Naive thymus-derived CD4-positive, alpha-beta T cell (primary cell): ENCODE measurements at regions not wholly inside any gene's neighbourhood (a gene's known extent, or its start where the extent isn't known, plus 50 kb on each side); places are given as distances from the start of the nearest gene placed in this dataset.

ENCODE experiments used
- ATAC-seq: fragments of 150-1000 bp; cut with Tn5 transposase; 2 replicates; pipeline ENCODE4 v1.10.0; 2021; ENCODE audit warnings: mild to moderate bottlenecking, moderate library complexity
- CTCF ChIA-PET: fragments of 350-600 bp; sonication (Branson Sonifier 250); formaldehyde crosslinking; loops from one replicate; lab custom pipeline; 2021; ENCODE audit warnings: antibody characterized with exemption; lab: Charles Lee
- POLR2A ChIA-PET: fragments of 350-600 bp; sonication (Branson Sonifier 250); formaldehyde crosslinking; loops from one replicate; lab custom pipeline; 2021; ENCODE audit warnings: antibody characterized with exemption, inconsistent platforms; lab: Charles Lee
- DNase-seq, 9 donors: peaks; one replicate each; pipeline versions ENCODE4 v3.0.0 to v3.0.0-alpha.2; 2020 to 2022; ENCODE audit warnings: mixed read lengths in 1 of 9
- H3K27ac ChIP-seq: one replicate; pipeline ENCODE4 v1.7.0; 2013; ENCODE audit warnings: mild to moderate bottlenecking, low read depth, low read length, moderate library complexity
- H3K27me3 ChIP-seq, 2 donors: one replicate each; pipeline ENCODE4 v1.7.0; 2013; ENCODE audit warnings: low read length in 2 of 2, mild to moderate bottlenecking in 2 of 2, moderate library complexity in 2 of 2; ENCODE audit not compliant: control insufficient read depth in 2 of 2, insufficient read depth in 2 of 2
- H3K36me3 ChIP-seq, 3 experiments: 1 replicate in 2 of 3; 2 replicates in 1 of 3; pipeline ENCODE4 v1.7.0; 2013; ENCODE audit warnings: low read length in 3 of 3, mild to moderate bottlenecking in 3 of 3, moderate library complexity in 1 of 3; ENCODE audit not compliant: insufficient read depth in 3 of 3, control insufficient read depth in 2 of 3
- H3K4me1 ChIP-seq, 2 donors: one replicate each; pipeline ENCODE4 v1.7.0; 2013; ENCODE audit warnings: low read length in 2 of 2, mild to moderate bottlenecking in 2 of 2, moderate library complexity in 1 of 2; ENCODE audit not compliant: control insufficient read depth in 2 of 2, insufficient read depth in 2 of 2
- H3K4me3 ChIP-seq: 2 replicates; pipeline ENCODE4 v1.7.0; 2013; ENCODE audit warnings: mild to moderate bottlenecking, low read length
- H3K9me3 ChIP-seq, 3 experiments: 1 replicate in 2 of 3; 2 replicates in 1 of 3; pipeline ENCODE4 v1.7.0; 2013; ENCODE audit warnings: low read length in 3 of 3; ENCODE audit not compliant: control insufficient read depth in 2 of 3
- H3K27ac Mint-ChIP-seq, 9 donors: one replicate each; pipeline ENCODE4 v1.8.0; 2020 to 2022; ENCODE audit warnings: mixed read lengths in 9 of 9, mild to moderate bottlenecking in 8 of 9, moderate library complexity in 5 of 9, inconsistent platforms in 2 of 9
- H3K27me3 Mint-ChIP-seq, 5 donors: one replicate each; pipeline ENCODE4 v1.8.0; 2021 to 2022; ENCODE audit warnings: mixed read lengths in 5 of 5, mild to moderate bottlenecking in 1 of 5
- H3K36me3 Mint-ChIP-seq, 5 donors: one replicate each; pipeline ENCODE4 v1.8.0; 2020 to 2022; ENCODE audit warnings: mixed read lengths in 5 of 5, mild to moderate bottlenecking in 3 of 5, inconsistent platforms in 1 of 5
- H3K4me1 Mint-ChIP-seq, 7 donors: one replicate each; pipeline ENCODE4 v1.8.0; 2020 to 2022; ENCODE audit warnings: mixed read lengths in 7 of 7, mild to moderate bottlenecking in 3 of 7, inconsistent platforms in 1 of 7
- H3K4me3 Mint-ChIP-seq, 10 donors: one replicate each; pipeline ENCODE4 v1.8.0; 2020 to 2022; ENCODE audit warnings: mild to moderate bottlenecking in 10 of 10, mixed read lengths in 10 of 10, moderate library complexity in 6 of 10, inconsistent platforms in 2 of 10
- H3K9me3 Mint-ChIP-seq, 11 donors: one replicate each; pipeline ENCODE4 v1.8.0; 2020 to 2022; ENCODE audit warnings: mixed read lengths in 11 of 11, mild to moderate bottlenecking in 4 of 11, inconsistent platforms in 1 of 11, moderate library complexity in 1 of 11
- intact Hi-C, 2 donors: fragments of 100-400 bp; cut with micrococcal nuclease; formaldehyde crosslinking; loops; one replicate each; pipeline ENCODE4 v1.15.1; 2023

GRCh38 chr13:63209330-63210017 is 1793.8 kb upstream of the PCDH20 start:
- POLR2A ChIA-PET: no interaction called here

GRCh38 chr13:63208826-63209225 is 1793.2 kb upstream of the PCDH20 start:
- no peak for DNase-seq
- CTCF ChIA-PET: no interaction called here
- Mint-ChIP-seq H3K9me3 (peaks cover 0 to 16% (median 2%) of the 10 kb centered on the region in 11 donors), H3K27ac (no peak overlapping the region), H3K4me1 (no peaks in the 10 kb centered on the region), H3K36me3 (no peaks in the 10 kb centered on the region), H3K27me3 (no peaks in the 10 kb centered on the region), H3K4me3 (no peak overlapping the region)
- Histone ChIP-seq H3K27ac (no peak overlapping the region), H3K9me3 (no peaks in the 10 kb centered on the region), H3K36me3 (no peaks in the 10 kb centered on the region), H3K4me1 (no peaks in the 10 kb centered on the region), H3K4me3 (no peak overlapping the region), H3K27me3 (no peaks in the 10 kb centered on the region)
- POLR2A ChIA-PET: no interaction called here
- ATAC-seq: no peak
- intact Hi-C loops: no loop called here

More at GRCh38 chr13:63209330-63210017, 1793.8 kb upstream of the PCDH20 start:
- no peaks in the 10 kb centered on the region for H3K4me1 ChIP-seq
- Mint-ChIP-seq H3K36me3 (no peaks in the 10 kb centered on the region), H3K4me1 (no peaks in the 10 kb centered on the region), H3K27me3 (no peaks in the 10 kb centered on the region), H3K9me3 (peaks cover 0 to 16% (median 6%) of the 10 kb centered on the region in 11 donors), H3K27ac (no peak overlapping the region), H3K4me3 (no peak overlapping the region)
- no peak overlapping the region for H3K4me3 ChIP-seq
- CTCF ChIA-PET: no interaction called here
- no peak overlapping the region for H3K27ac ChIP-seq
- DNase-seq: no peak
- no peaks in the 10 kb centered on the region for H3K9me3 ChIP-seq
- no peaks in the 10 kb centered on the region for H3K36me3 ChIP-seq
- no peaks in the 10 kb centered on the region for H3K27me3 ChIP-seq
- intact Hi-C loops: no loop called here
- no peak for ATAC-seq

DNA sequence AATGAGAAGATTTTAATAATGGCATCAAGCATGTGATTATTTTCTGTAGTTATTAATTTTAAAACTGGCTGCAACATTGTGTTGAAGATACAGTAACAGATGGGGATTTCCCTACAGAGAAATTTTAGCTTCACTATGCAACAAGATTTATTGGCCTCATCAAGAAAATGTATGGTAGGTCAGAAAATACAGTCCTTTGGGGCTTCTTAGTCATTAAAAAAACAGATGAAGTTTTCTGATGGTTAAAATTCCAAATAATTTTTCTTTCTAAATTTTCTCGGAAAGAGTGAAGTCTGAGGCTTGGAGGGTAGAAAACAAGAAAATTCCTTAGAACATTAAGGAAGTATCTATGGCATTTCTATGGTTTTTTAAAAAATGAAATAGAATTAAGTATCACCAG is 1790.8 kb upstream of the PCDH20 start:
- Histone ChIP-seq H3K27ac (no peak overlapping the region), H3K27me3 (no peaks in the 10 kb centered on the region), H3K4me1 (no peaks in the 10 kb centered on the region), H3K4me3 (no peak overlapping the region), H3K9me3 (no peaks in the 10 kb centered on the region), H3K36me3 (no peaks in the 10 kb centered on the region)
- intact Hi-C loops: no loop called here
- DNase-seq: no peak
- Mint-ChIP-seq H3K36me3 (no peaks in the 10 kb centered on the region), H3K27ac (no peak overlapping the region), H3K4me1 (no peaks in the 10 kb centered on the region), H3K27me3 (no peaks in the 10 kb centered on the region), H3K9me3 (peaks cover 0 to 16% (median 2%) of the 10 kb centered on the region in 11 donors), H3K4me3 (no peak overlapping the region)
- CTCF ChIA-PET: no interaction called here
- POLR2A ChIA-PET: no interaction called here
- ATAC-seq: no peak

- ChIA-PET CTCF (no interaction called here), POLR2A (no interaction called here)
- Histone ChIP-seq H3K36me3 (no peaks in the 10 kb centered on the region), H3K9me3 (no peaks in the 10 kb centered on the region), H3K27me3 (no peaks in the 10 kb centered on the region), H3K27ac (no peak overlapping the region), H3K4me3 (no peak overlapping the region), H3K4me1 (no peaks in the 10 kb centered on the region)
- no peak overlapping the region for H3K4me3 Mint-ChIP-seq
- no peaks in the 10 kb centered on the region for H3K36me3 Mint-ChIP-seq
- H3K9me3 Mint-ChIP-seq: peaks cover 0 to 21% (median 1%) of the 10 kb centered on the region in 11 donors
- DNase-seq (no peak), ATAC-seq (no peak)
- intact Hi-C loops: no loop called here
- peaks cover 0 to 2% (median 0%) of the 10 kb centered on the region in 7 donors for H3K4me1 Mint-ChIP-seq
- no peak overlapping the region for H3K27ac Mint-ChIP-seq
- no peaks in the 10 kb centered on the region for H3K27me3 Mint-ChIP-seq
Measured at GRCh38 chr13:63201493-63201892, 1785.8 kb upstream of the PCDH20 start.

- no peak for ATAC-seq
- H3K4me3 Mint-ChIP-seq: no peak overlapping the region
- Histone ChIP-seq H3K9me3 (no peaks in the 10 kb centered on the region), H3K4me1 (no peaks in the 10 kb centered on the region), H3K4me3 (no peak overlapping the region), H3K27me3 (no peaks in the 10 kb centered on the region), H3K27ac (no peak overlapping the region), H3K36me3 (no peaks in the 10 kb centered on the region)
- H3K4me1 Mint-ChIP-seq: peaks cover 0 to 2% (median 0%) of the 10 kb centered on the region in 7 donors
- peaks cover 0 to 18% (median 3%) of the 10 kb centered on the region in 11 donors for H3K9me3 Mint-ChIP-seq
- H3K36me3 Mint-ChIP-seq: no peaks in the 10 kb centered on the region
- no peak for DNase-seq
- H3K27me3 Mint-ChIP-seq: no peaks in the 10 kb centered on the region
- ChIA-PET POLR2A (no interaction called here), CTCF (interaction anchor here (0.7 kb wide), 1 partner anchor 35 kb away, joined by 3 read pairs; no protein-coding TSS in a partner anchor)
- H3K27ac Mint-ChIP-seq: no peak overlapping the region
- intact Hi-C loops: no loop called here
Measured at GRCh38 chr13:63199508-63199907, 1783.9 kb upstream of the PCDH20 start.

DNA sequence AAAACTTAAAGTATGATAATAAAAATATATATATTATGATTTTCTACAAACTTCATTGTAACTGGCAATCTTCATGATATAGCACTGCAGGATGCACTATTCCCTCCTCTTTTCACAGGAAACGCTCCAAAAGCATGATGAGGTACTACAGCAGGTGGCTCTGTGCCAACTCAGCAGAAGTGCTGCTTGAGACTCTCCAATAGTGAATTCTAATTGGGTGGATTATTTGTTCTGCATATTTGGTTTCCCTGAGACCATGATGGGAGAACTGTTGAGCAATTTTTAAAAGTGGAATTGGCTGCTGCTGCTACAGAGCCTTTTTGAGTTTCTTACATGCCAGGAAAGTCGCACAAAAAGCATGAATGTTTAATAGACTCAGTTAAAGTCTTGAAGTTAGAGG is 1782.4 kb upstream of the PCDH20 start:
- CTCF ChIA-PET: no interaction called here
- H3K27ac Mint-ChIP-seq: no peak overlapping the region
- no peak for ATAC-seq

DNA sequence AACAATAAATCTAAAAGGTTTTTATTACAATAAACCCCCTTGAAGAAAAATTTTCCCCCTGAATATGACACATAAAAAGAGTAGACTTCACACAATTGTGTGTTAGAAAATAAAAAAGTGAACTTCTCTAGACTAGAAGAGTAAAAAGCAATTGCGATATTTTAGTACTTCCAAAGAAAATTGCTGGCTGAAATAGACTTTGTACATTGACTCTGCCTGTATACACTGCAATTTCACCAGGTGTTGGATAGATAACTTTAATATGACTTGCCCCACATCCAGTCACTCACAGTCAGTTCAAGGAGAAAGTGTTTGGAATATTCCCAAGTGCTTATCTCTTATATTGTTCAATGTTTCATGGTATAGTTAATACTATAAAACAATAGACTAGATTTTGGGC is 1780.1 kb upstream of the PCDH20 start:
- POLR2A ChIA-PET: no interaction called here
- no peak for ATAC-seq
- Mint-ChIP-seq H3K36me3 (no peaks in the 10 kb centered on the region), H3K9me3 (peaks cover 0 to 24% (median 5%) of the 10 kb centered on the region in 11 donors), H3K4me1 (peaks cover 0 to 1% (median 0%) of the 10 kb centered on the region in 7 donors), H3K27ac (no peak overlapping the region), H3K27me3 (no peaks in the 10 kb centered on the region), H3K4me3 (no peak overlapping the region)
- no peak overlapping the region for H3K4me3 ChIP-seq
- no peak overlapping the region for H3K27ac ChIP-seq
- H3K9me3 ChIP-seq: no peaks in the 10 kb centered on the region
- H3K36me3 ChIP-seq: no peaks in the 10 kb centered on the region
- intact Hi-C loops: no loop called here
- no peak for DNase-seq
- no peaks in the 10 kb centered on the region for H3K4me1 ChIP-seq
- no peaks in the 10 kb centered on the region for H3K27me3 ChIP-seq
- CTCF ChIA-PET: no interaction called here

More for the DNA sequence above, 1782.4 kb upstream of the PCDH20 start:
- no peaks in the 10 kb centered on the region for H3K36me3 Mint-ChIP-seq
- DNase-seq: no peak
- peaks cover 0 to 4% (median 0%) of the 10 kb centered on the region in 7 donors for H3K4me1 Mint-ChIP-seq
- Histone ChIP-seq H3K27ac (no peak overlapping the region), H3K36me3 (no peaks in the 10 kb centered on the region), H3K27me3 (no peaks in the 10 kb centered on the region), H3K4me3 (no peak overlapping the region), H3K9me3 (no peaks in the 10 kb centered on the region), H3K4me1 (no peaks in the 10 kb centered on the region)
- H3K9me3 Mint-ChIP-seq: peaks cover 0 to 20% (median 2%) of the 10 kb centered on the region in 11 donors
- intact Hi-C loops: no loop called here
- POLR2A ChIA-PET: no interaction called here
- no peak overlapping the region for H3K4me3 Mint-ChIP-seq
- H3K27me3 Mint-ChIP-seq: no peaks in the 10 kb centered on the region
